ENCODE measurements at regions not wholly inside any gene's neighbourhood (a gene's known extent, or its start where the extent isn't known, plus 50 kb on each side); places are given as distances from the start of the nearest gene placed in this dataset.

DNA sequence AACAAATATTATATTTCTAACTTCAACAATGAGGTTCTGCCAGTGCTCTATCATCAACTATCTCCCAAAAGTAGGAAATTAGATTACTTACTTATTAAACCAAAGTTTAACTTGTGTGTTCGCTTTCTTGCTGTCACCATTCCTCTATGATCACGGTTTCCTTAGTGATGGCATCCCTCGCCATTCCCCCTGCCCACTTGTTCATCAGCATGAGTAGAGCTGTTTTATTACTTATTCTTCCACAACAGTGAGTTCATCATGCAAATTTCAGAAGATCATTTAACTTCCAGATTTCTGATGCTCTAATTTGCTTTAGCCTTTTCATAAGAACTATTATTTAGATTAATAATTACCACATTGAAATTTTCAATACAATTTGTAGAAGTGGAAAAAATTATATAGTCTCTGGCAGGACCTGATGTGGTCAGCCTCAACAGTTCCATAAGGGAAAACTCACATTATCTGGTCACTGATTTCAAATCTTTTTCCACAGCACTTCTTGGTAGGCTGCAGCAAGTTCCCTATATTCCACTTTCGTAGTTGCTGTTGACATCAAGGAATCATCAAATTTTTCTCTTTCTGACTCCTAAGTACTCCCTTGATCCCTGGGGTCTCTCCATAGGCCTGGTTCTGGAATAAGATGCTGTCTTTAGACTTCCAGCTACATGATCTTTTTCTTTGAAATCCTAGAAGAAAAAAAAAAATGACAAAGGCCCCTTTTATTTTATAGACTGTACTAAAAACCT, 174.6 kb downstream of the RASSF9 start:
- no peak for DNase-seq

DNA sequence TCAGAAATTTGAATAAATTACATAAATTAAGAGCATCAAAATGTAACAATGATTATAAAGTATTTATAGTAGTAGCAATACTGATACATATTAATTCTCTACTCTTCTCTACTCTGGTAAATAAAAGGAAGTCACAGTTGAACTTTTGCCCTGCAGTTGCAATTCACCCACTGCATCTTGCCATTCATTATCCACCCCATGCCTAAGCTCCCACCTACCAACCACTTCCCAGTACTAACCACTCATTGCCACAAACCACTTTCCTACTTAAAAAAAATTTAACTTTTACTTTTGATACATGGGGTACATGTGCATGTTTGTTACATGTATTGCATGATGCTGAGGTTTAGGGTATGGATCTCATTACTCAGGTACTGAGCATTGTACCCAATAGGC, 174.0 kb downstream of the RASSF9 start:
- DNase-seq: no peak
- TF ChIP-seq POLR2A (IDR thresholded peaks at IDR 0.05; ENCODE audit: low read length): no peak
- no peak for TF ChIP-seq GATA1 (IDR thresholded peaks at IDR 0.05; ENCODE audit: low read depth, low read length)

More for the DNA sequence above, 174.6 kb downstream of the RASSF9 start:
- TF ChIP-seq POLR2A (IDR thresholded peaks at IDR 0.05; ENCODE audit: low read length) (no peak), GATA1 (IDR thresholded peaks at IDR 0.05; ENCODE audit: low read depth, low read length) (no peak)

DNA sequence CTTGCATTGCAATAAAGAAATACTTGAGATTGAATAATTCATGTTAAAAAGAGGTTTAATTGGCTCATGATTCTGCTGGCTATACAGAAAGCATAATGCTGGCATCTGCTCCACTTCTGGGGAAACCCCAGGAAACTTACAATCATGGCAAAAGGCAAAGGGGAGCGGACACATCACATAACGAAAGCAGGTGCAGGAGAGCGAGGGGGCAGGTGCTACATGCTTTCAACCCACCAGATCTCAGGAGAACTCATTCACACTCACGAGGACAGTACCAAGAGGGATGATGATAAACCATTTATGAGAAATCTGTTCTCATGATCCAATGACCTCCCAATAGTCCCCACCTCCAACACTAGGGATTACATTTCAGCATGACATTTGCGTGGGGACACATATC, 172.6 kb downstream of the RASSF9 start:
- no peak for DNase-seq
- no peak for TF ChIP-seq GATA1 (IDR thresholded peaks at IDR 0.05; ENCODE audit: low read depth, low read length)
- no peak for TF ChIP-seq POLR2A (IDR thresholded peaks at IDR 0.05; ENCODE audit: low read length)

DNA sequence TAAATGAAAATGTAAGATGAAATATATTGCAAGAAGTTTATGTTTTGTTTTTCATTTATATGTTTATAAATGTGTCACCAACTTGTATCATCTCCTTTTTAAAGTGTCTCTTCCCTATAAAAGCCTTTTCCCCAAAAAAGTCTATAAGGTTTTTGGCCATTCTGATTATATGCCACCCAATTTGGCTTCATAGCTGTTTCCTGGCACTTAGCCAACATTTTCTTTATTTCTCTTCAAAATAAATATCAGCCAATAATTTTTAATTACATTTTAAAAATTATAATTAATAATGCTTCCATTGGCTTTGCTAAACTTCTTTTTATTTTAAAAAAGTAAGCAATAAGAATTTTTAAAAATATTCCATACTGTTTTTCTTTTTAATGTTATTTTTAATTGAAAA, 171.8 kb downstream of the RASSF9 start:
- no peak for DNase-seq
- TF ChIP-seq GATA1 (IDR thresholded peaks at IDR 0.05; ENCODE audit: low read depth, low read length) (no peak), POLR2A (IDR thresholded peaks at IDR 0.05; ENCODE audit: low read length) (no peak)

DNA sequence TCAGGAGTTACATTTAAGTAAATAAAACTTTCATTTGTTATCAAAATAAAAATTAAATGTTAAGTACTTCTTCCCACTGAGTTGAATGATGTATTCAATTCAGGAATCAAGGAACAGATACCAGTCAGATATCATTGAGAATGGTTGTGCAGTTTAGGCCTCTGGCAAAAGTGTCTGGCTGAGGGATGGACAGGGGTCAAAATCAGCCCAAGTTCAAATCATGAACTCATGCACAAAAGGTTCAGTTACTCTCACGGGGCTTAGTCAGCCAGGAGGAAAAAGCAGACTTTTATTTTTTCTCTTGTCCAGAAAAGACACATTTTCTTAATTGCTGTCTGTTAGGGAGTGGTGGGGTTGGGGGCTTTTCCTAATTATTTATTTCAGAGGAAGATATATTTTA, 166.3 kb downstream of the RASSF9 start:
- no peak for TF ChIP-seq GATA1 (IDR thresholded peaks at IDR 0.05; ENCODE audit: low read depth, low read length)

DNA sequence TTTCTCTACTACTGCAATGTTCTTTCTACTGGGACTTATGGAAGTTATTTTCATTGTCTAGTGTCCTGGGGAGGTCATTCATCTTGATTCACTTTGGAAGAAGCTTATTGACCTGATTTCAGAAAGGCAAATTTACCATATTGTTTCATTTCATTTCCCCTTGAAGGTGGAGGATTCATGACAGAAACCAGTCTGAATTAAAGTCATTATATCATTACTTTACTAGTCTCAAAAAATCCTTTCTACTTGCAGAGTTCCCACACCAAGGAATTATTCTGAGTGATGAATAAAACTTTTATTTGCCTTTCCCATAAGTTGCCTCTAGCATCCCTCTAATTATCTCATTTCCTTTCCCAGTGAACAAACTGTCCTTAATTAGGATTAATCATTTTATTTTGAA, 163.8 kb downstream of the RASSF9 start:
- no peak for TF ChIP-seq GATA1 (IDR thresholded peaks at IDR 0.05; ENCODE audit: low read depth, low read length)
- TF ChIP-seq POLR2A (IDR thresholded peaks at IDR 0.05; ENCODE audit: low read length): no peak
- DNase-seq: no peak

More for the DNA sequence above, 166.3 kb downstream of the RASSF9 start:
- DNase-seq: no peak

DNA sequence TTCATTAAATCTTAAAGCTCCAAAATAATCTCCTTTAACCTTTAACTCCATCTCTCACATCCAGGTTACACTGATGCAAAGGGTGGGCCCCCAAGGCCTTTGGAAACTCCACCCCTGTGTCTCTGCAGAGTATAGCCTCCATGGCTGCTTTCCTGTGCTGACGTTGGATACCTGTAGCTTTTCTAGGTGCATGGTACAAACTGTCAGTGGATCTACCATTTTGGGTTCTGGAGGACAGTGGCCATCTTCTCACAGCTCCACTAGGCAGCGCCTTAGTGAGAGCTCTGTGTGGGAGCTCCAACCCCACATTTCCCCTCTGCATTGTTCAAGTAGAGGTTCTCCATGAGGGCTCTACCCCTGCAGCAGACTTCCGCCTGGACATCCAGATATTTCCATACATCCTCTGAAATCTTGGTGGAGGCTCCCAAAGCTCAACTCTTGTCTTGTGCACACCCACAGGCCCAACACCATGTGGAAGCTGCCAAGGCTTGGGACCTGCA, 162.2 kb downstream of the RASSF9 start:
- DNase-seq: no peak
- no peak for TF ChIP-seq POLR2A (IDR thresholded peaks at IDR 0.05; ENCODE audit: low read length)
- no peak for TF ChIP-seq GATA1 (IDR thresholded peaks at IDR 0.05; ENCODE audit: low read depth, low read length)

DNA sequence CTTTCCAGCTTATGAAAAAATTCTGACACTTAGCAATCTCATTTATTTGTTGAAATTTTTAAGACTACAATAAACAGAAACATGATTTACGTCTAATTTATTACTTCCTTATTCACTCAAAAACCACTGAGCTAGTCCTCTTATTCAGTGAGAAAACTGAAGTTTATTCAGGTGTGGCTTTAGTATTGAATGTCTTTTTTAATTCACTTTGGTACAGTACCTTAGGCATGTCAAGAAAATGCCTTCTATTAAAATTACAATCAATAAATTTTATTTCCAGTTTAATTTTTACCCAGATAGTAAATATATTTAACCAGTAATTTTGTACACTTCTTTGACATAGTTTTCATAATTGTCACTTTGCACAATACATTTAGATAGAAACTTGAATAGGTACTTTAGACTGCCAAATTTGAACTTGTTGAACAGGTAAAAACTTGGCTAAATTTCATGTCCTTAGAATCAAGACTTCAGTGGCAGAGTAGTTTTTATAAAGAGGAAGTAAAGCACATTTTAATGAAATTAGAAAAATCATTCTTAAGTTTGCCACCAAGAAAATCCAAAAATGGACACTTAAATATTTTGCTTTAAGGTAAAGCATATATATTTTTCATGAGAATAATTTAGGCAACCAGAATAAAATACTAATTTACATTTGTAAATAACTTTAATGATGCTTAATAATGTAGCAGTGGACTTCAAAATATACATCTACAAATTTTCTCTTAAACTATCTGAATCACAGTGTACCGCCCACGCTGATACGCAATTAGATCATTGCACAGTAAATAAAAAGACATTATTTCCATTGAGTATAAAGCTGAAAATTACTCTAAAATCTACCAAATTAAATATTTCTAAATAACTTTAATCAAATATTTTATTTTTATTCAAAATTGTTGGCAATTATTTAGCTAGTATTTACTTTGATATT, 159.1 kb downstream of the RASSF9 start:
- no peak for TF ChIP-seq POLR2A (IDR thresholded peaks at IDR 0.05; ENCODE audit: low read length)
- TF ChIP-seq GATA1 (IDR thresholded peaks at IDR 0.05; ENCODE audit: low read depth, low read length): no peak

DNA sequence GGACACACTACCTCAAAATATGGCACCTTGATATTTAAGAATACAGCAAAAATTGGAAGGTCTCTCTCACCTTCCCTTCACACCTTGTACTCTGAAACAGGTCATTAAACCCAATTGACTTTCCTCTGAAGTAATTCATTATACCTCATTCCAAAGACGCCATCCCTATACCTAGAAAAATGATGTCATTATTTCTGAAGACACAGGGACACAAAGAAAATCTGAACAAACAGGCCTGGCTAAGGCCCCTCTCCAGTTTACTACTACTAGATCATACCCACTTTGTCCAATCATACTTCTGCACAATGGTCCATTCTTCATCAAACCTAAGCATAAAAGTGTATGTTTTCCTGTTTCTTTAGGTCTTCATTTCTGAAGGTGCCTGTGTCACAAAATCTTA, 156.9 kb downstream of the RASSF9 start:
- DNase-seq: no peak
- no peak for TF ChIP-seq GATA1 (IDR thresholded peaks at IDR 0.05; ENCODE audit: low read depth, low read length)
- TF ChIP-seq POLR2A (IDR thresholded peaks at IDR 0.05; ENCODE audit: low read length): no peak

More for the DNA sequence above, 159.1 kb downstream of the RASSF9 start:
- no peak for DNase-seq

DNA sequence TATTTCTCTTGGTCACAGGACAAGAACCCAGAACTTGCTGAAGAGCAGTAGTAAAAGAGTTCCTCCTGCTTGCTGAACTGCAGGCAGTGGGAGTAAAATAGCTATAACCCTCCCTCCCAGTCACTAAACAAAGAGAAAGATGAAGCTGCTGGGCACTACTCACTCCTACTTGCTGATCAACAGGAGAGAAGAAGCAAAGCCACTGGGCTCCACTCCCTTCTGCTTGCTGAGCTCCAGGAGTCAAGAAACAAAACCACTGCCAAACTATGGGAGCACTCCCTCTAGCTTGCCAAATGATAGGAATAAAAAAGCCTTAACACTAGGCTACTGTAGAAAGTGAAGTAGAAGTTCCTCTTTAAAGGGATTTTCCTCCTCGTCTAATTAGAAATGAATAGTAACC, 155.3 kb downstream of the RASSF9 start:
- no peak for TF ChIP-seq GATA1 (IDR thresholded peaks at IDR 0.05; ENCODE audit: low read depth, low read length)
- no peak for TF ChIP-seq POLR2A (IDR thresholded peaks at IDR 0.05; ENCODE audit: low read length)
- no peak for DNase-seq

DNA sequence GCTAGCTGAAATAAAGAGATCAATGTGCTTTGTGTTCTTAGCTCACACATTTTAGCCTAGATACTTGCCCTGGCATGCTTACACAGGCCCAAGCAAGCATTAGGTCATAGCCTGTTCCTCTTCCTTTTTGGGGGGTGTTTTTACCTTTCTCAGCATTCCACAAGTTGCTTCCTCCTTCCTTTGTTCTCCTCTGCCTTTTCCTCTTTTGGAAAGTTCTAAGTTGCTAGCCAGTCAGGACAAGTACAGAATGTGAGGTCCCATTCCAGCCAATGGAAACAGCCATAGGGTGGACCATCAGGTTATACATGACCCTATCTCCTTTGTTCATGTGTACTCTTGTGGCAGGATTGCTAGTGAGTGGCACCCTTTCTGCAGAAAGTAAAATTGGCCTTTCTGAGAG, 154.9 kb downstream of the RASSF9 start:
- no peak for DNase-seq
- no peak for TF ChIP-seq POLR2A (IDR thresholded peaks at IDR 0.05; ENCODE audit: low read length)
- no peak for TF ChIP-seq GATA1 (IDR thresholded peaks at IDR 0.05; ENCODE audit: low read depth, low read length)

DNA sequence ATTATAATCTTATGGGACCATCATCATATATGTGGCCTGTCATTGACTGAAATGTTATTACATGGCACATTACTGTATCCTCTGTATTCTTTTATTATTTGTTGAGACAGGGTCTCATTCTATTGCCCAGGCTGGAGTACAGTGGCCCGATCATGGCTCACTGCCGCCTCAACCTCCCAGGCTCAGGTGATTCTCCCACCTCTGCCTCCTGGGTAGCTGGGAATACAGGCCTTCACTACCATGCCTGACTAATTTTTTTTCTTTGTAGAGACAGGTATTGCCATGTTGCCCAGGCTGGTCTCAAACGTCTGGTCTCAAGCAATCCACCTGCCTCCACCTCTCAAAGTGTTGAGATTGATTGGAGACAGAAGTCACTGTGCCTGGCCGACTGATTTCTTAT, 153.2 kb downstream of the RASSF9 start:
- TF ChIP-seq GATA1 (IDR thresholded peaks at IDR 0.05; ENCODE audit: low read depth, low read length): no peak
- no peak for TF ChIP-seq POLR2A (IDR thresholded peaks at IDR 0.05; ENCODE audit: low read length)
- no peak for DNase-seq

DNA sequence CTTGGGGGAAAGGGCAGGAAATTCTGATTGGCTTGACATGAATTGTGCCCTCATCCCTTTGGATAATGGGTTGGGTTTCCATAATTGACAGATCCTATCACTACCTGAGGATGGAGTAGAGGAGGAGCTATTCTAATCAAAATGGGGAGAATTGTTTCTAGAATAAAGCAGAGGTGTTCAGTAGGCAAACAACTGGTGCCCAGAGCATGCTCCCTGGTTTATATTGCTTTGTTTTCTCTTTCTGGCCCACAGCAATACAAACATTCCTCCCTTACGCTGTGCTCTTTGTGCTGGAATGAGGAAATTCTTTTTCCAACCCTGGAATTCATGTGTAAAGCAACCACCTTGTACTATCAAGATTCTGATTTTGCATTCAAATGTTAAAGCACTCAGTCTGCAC, 147.4 kb downstream of the RASSF9 start:
- no peak for DNase-seq
- TF ChIP-seq POLR2A (IDR thresholded peaks at IDR 0.05; ENCODE audit: low read length) (no peak), GATA1 (IDR thresholded peaks at IDR 0.05; ENCODE audit: low read depth, low read length) (no peak)

DNA sequence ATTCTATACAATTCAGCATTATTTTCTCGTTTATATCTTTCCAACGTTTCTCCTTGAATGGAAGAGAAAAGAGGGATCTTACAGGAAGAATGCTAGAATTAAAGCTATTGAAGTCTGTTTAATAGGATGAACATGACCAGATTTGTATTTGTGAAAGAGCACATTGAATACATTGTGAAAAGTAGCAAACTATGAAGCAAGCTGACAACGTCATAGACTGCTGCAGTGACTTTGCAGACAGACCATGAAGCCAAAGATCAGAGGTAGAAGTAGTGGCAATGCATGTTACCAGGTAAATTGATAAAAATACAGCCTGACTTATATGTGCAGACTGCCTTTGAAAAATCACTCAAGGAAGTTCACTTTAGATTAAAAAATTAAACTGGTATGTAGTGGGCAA, 146.1 kb downstream of the RASSF9 start:
- TF ChIP-seq GATA1 (IDR thresholded peaks at IDR 0.05; ENCODE audit: low read depth, low read length) (no peak), POLR2A (IDR thresholded peaks at IDR 0.05; ENCODE audit: low read length) (no peak)
- no peak for DNase-seq
